Esophagus muscularis mucosa (tissue), 3 donors: ENCODE measurements at regions not wholly inside any gene's neighbourhood (a gene's known extent, or its start where the extent isn't known, plus 50 kb on each side); places are given as distances from the start of the nearest gene placed in this dataset.

Experiments used
- POLR2A ChIP-seq: fragments of 450-650 bp; IDR thresholded peaks from one replicate; pipeline ENCODE4 v1.6.1; 2017; ENCODE audit warnings: antibody characterized with exemption, moderate library complexity, mild to moderate bottlenecking, low read depth
- POLR2AphosphoS5 ChIP-seq, 2 donors: sonication (generic); formaldehyde crosslinking; IDR thresholded peaks; one replicate each; pipeline ENCODE4 v1.6.1; 2017; ENCODE audit warnings: antibody characterized with exemption in 2 of 2
- TF ChIP-seq, protein P1 (sequence below), 3 experiments: fragments of 200-600 bp in 2 of 3; fragments of 450-650 bp in 1 of 3; sonication (generic) in 2 of 3; IDR thresholded peaks; one replicate each; pipeline ENCODE4 v1.5.1; 2017 to 2019; ENCODE audit warnings: antibody characterized with exemption in 3 of 3, mild to moderate bottlenecking in 2 of 3, moderate library complexity in 1 of 3

DNA sequence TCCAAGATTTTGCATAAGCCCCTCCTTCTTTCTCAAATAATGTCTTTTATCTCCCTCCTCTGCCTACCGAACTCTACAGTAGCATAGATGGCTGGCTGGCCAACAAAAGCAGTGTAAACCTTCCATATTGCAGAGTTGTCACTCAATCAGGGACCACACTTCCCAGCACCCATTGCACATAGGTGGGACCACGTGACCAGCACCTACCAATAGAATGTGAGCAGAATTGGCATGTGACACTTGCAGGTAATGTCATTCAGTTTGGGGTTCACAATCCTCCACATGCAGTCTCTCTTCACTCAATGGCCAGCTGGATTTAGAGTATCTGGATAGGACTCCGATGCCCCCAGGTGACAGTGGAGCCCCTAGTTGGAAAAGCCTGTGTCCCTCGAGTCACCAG, 190.3 kb upstream of the CRY1 start:
- TF ChIP-seq, protein P1, sequence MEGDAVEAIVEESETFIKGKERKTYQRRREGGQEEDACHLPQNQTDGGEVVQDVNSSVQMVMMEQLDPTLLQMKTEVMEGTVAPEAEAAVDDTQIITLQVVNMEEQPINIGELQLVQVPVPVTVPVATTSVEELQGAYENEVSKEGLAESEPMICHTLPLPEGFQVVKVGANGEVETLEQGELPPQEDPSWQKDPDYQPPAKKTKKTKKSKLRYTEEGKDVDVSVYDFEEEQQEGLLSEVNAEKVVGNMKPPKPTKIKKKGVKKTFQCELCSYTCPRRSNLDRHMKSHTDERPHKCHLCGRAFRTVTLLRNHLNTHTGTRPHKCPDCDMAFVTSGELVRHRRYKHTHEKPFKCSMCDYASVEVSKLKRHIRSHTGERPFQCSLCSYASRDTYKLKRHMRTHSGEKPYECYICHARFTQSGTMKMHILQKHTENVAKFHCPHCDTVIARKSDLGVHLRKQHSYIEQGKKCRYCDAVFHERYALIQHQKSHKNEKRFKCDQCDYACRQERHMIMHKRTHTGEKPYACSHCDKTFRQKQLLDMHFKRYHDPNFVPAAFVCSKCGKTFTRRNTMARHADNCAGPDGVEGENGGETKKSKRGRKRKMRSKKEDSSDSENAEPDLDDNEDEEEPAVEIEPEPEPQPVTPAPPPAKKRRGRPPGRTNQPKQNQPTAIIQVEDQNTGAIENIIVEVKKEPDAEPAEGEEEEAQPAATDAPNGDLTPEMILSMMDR (IDR thresholded peaks at IDR 0.05), result no peak
- TF ChIP-seq POLR2A (no peak), POLR2AphosphoS5 (IDR thresholded peaks at IDR 0.05) (no peak)
